WTC11 (cell line): ENCODE measurements at regions not wholly inside any gene's neighbourhood (a gene's known extent, or its start where the extent isn't known, plus 50 kb on each side); places are given as distances from the start of the nearest gene placed in this dataset.

Source experiments
- ATAC-seq: fragments of 200-7000 bp; cut with Tn5 transposase; 2 replicates; pipeline ENCODE4 v1.10.0; 2021; ENCODE audit warnings: mild to moderate bottlenecking, moderate library complexity
- CTCF ChIA-PET: fragments of 300-600 bp; sonication (Branson Sonifier 250); formaldehyde crosslinking; loops from one replicate; lab custom pipeline; 2021; ENCODE audit warnings: antibody characterized with exemption; lab: Charles Lee
- POLR2A ChIA-PET: fragments of 350-600 bp; sonication (Branson Sonifier 250); formaldehyde crosslinking; loops from one replicate; lab custom pipeline; 2021; ENCODE audit warnings: antibody characterized with exemption; lab: Charles Lee
- DNase-seq: peaks from one replicate; pipeline ENCODE4 v3.0.0; 2021; ENCODE audit warnings: low spot score
- H3K27ac Mint-ChIP-seq: 2 replicates; pipeline ENCODE4 v1.8.0; 2021; ENCODE audit warnings: mixed read lengths
- H3K27me3 Mint-ChIP-seq: 2 replicates; pipeline ENCODE4 v1.8.0; 2021; ENCODE audit warnings: low read depth, mild to moderate bottlenecking, moderate library complexity, mixed read lengths
- H3K36me3 Mint-ChIP-seq: 2 replicates; pipeline ENCODE4 v1.8.0; 2021; ENCODE audit warnings: mixed read lengths
- H3K4me1 Mint-ChIP-seq: 2 replicates; pipeline ENCODE4 v1.8.0; 2022; ENCODE audit warnings: mixed read lengths
- H3K4me3 Mint-ChIP-seq: 2 replicates; pipeline ENCODE4 v1.8.0; 2021; ENCODE audit warnings: mild to moderate bottlenecking, moderate library complexity, mixed read lengths
- H3K9me3 Mint-ChIP-seq: 2 replicates; pipeline ENCODE4 v1.8.0; 2021; ENCODE audit warnings: mixed read lengths
- AR ChIP-seq: fragments of 250-450 bp; sonication (Bioruptor Pico); IDR thresholded peaks from 2 replicates; pipeline ENCODE4 v1.9.0; 2021; ENCODE audit warnings: mild to moderate bottlenecking
- E2F4 ChIP-seq: sonication (generic); formaldehyde crosslinking; IDR thresholded peaks from 2 replicates; pipeline ENCODE4 v1.8.1; 2022; ENCODE audit warnings: low read depth, mild to moderate bottlenecking, moderate library complexity, missing genetic modification reagents, borderline replicate concordance
- EMX1 ChIP-seq: fragments of 250-450 bp; sonication (Bioruptor Pico); IDR thresholded peaks from 2 replicates; pipeline ENCODE4 v1.8.0; 2021; ENCODE audit warnings: mild to moderate bottlenecking
- ETV6 ChIP-seq: sonication (generic); formaldehyde crosslinking; IDR thresholded peaks from 2 replicates; pipeline ENCODE4 v1.8.1; 2022; ENCODE audit warnings: mild to moderate bottlenecking, missing genetic modification reagents
- NFE2L1 ChIP-seq: sonication (generic); formaldehyde crosslinking; IDR thresholded peaks from 2 replicates; pipeline ENCODE4 v1.8.1; 2023; ENCODE audit warnings: missing genetic modification reagents
- NFYB ChIP-seq: sonication (generic); formaldehyde crosslinking; conservative IDR thresholded peaks from 2 replicates; pipeline ENCODE4 v1.8.0; 2022; ENCODE audit warnings: low read depth, missing genetic modification reagents
- NR2C2 ChIP-seq: sonication (generic); formaldehyde crosslinking; IDR thresholded peaks from 2 replicates; pipeline ENCODE4 v1.8.0; 2022; ENCODE audit warnings: mild to moderate bottlenecking, missing genetic modification reagents
- OVOL2 ChIP-seq: fragments of 250-450 bp; sonication (Bioruptor Pico); IDR thresholded peaks from 2 replicates; pipeline ENCODE4 v1.9.0; 2021; ENCODE audit warnings: mild to moderate bottlenecking, borderline replicate concordance
- PRDM15 ChIP-seq: sonication (generic); formaldehyde crosslinking; IDR thresholded peaks from 2 replicates; pipeline ENCODE4 v1.8.0; 2022; ENCODE audit warnings: missing genetic modification reagents
- SMAD4 ChIP-seq: sonication (generic); formaldehyde crosslinking; IDR thresholded peaks from 2 replicates; pipeline ENCODE4 v1.8.0; 2022; ENCODE audit warnings: mild to moderate bottlenecking, missing genetic modification reagents
- SP1 ChIP-seq: sonication (generic); formaldehyde crosslinking; conservative IDR thresholded peaks from 2 replicates; pipeline ENCODE4 v1.8.1; 2022; ENCODE audit warnings: missing genetic modification reagents
- TEAD1 ChIP-seq: sonication (generic); formaldehyde crosslinking; IDR thresholded peaks from 2 replicates; pipeline ENCODE4 v1.8.0; 2022; ENCODE audit warnings: mild to moderate bottlenecking, missing genetic modification reagents
- TP53 ChIP-seq: sonication (generic); formaldehyde crosslinking; IDR thresholded peaks from 2 replicates; pipeline ENCODE4 v1.8.1; 2023; ENCODE audit warnings: mild to moderate bottlenecking, missing genetic modification reagents
- TF ChIP-seq, protein P1 (sequence below): fragments of 250-450 bp; sonication (Bioruptor Pico); IDR thresholded peaks from 2 replicates; pipeline ENCODE4 v1.9.0; 2021; ENCODE audit warnings: mild to moderate bottlenecking, borderline replicate concordance
- TF ChIP-seq, protein P2 (sequence below): sonication (generic); formaldehyde crosslinking; IDR thresholded peaks from 2 replicates; pipeline ENCODE4 v1.8.1; 2023; ENCODE audit warnings: mild to moderate bottlenecking, missing genetic modification reagents, borderline replicate concordance

- no peaks in the 10 kb centered on the region; the same call in 1 of the 2 replicates for H3K27me3 Mint-ChIP-seq
- peaks cover 23% of the 10 kb centered on the region for H3K36me3 Mint-ChIP-seq
- no peak overlapping the region for H3K4me3 Mint-ChIP-seq
- DNase-seq, result no peak
- ChIA-PET CTCF (interaction anchor here (1.4 kb wide), 1 partner anchor 160 kb away, joined by 4 read pairs; no protein-coding TSS in a partner anchor), POLR2A (no interaction called here)
- H3K27ac Mint-ChIP-seq, result no peak overlapping the region
- no peak for ATAC-seq
- TF ChIP-seq SP1 (no peak), AR (CRISPR knock-in tag) (no peak), TP53 (CRISPR knock-in tag) (no peak), PRDM15 (CRISPR knock-in tag) (no peak)
- peaks cover 28% of the 10 kb centered on the region for H3K9me3 Mint-ChIP-seq
- H3K4me1 Mint-ChIP-seq, result peaks cover 20% of the 10 kb centered on the region
Measured at GRCh38 chr2:59435635-59436034, 1117.8 kb downstream of the BCL11A start.

DNA sequence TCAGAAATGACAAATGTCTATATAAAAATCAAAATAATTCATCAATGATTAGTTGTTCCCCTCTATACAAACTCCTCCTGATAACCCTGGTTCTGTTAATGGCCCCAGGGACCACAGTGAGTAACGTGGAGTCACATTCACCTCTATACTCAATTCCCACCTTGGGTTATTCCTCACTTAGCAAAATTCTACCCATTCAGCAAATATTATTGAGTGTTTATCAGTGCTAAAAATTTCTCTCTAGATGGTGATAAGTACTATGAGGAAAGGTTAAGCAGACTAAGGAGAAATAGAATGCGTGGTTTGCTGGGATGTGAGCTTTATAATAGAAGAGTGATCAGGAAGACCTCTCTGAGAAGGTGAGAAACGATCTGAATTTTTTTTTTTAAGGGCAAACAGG lies 1124.5 kb downstream of the BCL11A start:
- DNase-seq (no peak), ATAC-seq (no peak)
- no peak overlapping the region for H3K27ac Mint-ChIP-seq
- CTCF ChIA-PET, result no interaction called here
- TF ChIP-seq SMAD4 (CRISPR knock-in tag) (no peak), TEAD1 (no peak), E2F4 (CRISPR knock-in tag) (no peak), NFE2L1 (CRISPR knock-in tag) (no peak), EMX1 (no peak), NR2C2 (CRISPR knock-in tag) (no peak), NFYB (CRISPR knock-in tag) (no peak), ETV6 (CRISPR knock-in tag) (no peak), OVOL2 (CRISPR knock-in tag) (no peak)
- TF ChIP-seq, protein P1, sequence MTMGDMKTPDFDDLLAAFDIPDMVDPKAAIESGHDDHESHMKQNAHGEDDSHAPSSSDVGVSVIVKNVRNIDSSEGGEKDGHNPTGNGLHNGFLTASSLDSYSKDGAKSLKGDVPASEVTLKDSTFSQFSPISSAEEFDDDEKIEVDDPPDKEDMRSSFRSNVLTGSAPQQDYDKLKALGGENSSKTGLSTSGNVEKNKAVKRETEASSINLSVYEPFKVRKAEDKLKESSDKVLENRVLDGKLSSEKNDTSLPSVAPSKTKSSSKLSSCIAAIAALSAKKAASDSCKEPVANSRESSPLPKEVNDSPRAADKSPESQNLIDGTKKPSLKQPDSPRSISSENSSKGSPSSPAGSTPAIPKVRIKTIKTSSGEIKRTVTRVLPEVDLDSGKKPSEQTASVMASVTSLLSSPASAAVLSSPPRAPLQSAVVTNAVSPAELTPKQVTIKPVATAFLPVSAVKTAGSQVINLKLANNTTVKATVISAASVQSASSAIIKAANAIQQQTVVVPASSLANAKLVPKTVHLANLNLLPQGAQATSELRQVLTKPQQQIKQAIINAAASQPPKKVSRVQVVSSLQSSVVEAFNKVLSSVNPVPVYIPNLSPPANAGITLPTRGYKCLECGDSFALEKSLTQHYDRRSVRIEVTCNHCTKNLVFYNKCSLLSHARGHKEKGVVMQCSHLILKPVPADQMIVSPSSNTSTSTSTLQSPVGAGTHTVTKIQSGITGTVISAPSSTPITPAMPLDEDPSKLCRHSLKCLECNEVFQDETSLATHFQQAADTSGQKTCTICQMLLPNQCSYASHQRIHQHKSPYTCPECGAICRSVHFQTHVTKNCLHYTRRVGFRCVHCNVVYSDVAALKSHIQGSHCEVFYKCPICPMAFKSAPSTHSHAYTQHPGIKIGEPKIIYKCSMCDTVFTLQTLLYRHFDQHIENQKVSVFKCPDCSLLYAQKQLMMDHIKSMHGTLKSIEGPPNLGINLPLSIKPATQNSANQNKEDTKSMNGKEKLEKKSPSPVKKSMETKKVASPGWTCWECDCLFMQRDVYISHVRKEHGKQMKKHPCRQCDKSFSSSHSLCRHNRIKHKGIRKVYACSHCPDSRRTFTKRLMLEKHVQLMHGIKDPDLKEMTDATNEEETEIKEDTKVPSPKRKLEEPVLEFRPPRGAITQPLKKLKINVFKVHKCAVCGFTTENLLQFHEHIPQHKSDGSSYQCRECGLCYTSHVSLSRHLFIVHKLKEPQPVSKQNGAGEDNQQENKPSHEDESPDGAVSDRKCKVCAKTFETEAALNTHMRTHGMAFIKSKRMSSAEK (CRISPR knock-in tag), result no peak
- TF ChIP-seq, protein P2, sequence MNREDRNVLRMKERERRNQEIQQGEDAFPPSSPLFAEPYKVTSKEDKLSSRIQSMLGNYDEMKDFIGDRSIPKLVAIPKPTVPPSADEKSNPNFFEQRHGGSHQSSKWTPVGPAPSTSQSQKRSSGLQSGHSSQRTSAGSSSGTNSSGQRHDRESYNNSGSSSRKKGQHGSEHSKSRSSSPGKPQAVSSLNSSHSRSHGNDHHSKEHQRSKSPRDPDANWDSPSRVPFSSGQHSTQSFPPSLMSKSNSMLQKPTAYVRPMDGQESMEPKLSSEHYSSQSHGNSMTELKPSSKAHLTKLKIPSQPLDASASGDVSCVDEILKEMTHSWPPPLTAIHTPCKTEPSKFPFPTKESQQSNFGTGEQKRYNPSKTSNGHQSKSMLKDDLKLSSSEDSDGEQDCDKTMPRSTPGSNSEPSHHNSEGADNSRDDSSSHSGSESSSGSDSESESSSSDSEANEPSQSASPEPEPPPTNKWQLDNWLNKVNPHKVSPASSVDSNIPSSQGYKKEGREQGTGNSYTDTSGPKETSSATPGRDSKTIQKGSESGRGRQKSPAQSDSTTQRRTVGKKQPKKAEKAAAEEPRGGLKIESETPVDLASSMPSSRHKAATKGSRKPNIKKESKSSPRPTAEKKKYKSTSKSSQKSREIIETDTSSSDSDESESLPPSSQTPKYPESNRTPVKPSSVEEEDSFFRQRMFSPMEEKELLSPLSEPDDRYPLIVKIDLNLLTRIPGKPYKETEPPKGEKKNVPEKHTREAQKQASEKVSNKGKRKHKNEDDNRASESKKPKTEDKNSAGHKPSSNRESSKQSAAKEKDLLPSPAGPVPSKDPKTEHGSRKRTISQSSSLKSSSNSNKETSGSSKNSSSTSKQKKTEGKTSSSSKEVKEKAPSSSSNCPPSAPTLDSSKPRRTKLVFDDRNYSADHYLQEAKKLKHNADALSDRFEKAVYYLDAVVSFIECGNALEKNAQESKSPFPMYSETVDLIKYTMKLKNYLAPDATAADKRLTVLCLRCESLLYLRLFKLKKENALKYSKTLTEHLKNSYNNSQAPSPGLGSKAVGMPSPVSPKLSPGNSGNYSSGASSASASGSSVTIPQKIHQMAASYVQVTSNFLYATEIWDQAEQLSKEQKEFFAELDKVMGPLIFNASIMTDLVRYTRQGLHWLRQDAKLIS (CRISPR knock-in tag), result no peak
- H3K4me3 Mint-ChIP-seq, result no peak overlapping the region
- POLR2A ChIA-PET, result no interaction called here
- H3K9me3 Mint-ChIP-seq, result peaks cover 51% of the 10 kb centered on the region
- peaks cover 25% of the 10 kb centered on the region for H3K4me1 Mint-ChIP-seq
- peaks cover 29% of the 10 kb centered on the region for H3K36me3 Mint-ChIP-seq
- H3K27me3 Mint-ChIP-seq, result no peaks in the 10 kb centered on the region; the same call in 1 of the 2 replicates
